Common myeloid progenitor, CD34-positive (primary cell): ENCODE measurements at regions not wholly inside any gene's neighbourhood (a gene's known extent, or its start where the extent isn't known, plus 50 kb on each side); places are given as distances from the start of the nearest gene placed in this dataset.
"Not testable (repeated sequence)": the region's sequence is repeated elsewhere in the genome, so short reads cannot be mapped to it uniquely, and the experiment has no call there.

Experiments
- CTCF ChIA-PET: fragments of 350-600 bp; sonication (Branson Sonifier 250); formaldehyde crosslinking; loops from one replicate; lab custom pipeline; 2021; ENCODE audit warnings: antibody characterized with exemption; lab: Charles Lee
- POLR2A ChIA-PET: fragments of 350-600 bp; sonication (Branson Sonifier 250); formaldehyde crosslinking; loops from one replicate; lab custom pipeline; 2021; ENCODE audit warnings: antibody characterized with exemption; lab: Charles Lee
- DNase-seq, 3 donors: peaks; one replicate each; pipeline versions ENCODE4 v3.0.0 to v3.0.0-alpha.2; 2013
- H3K27ac ChIP-seq, 2 experiments: 1 replicate in 1 of 2; 2 replicates in 1 of 2; pipeline ENCODE4 v1.7.0; 2013; ENCODE audit warnings: inconsistent platforms in 2 of 2, low read length in 2 of 2, mild to moderate bottlenecking in 2 of 2, low read depth in 1 of 2, moderate library complexity in 1 of 2; ENCODE audit not compliant: severe bottlenecking in 2 of 2, insufficient read depth in 1 of 2, poor library complexity in 1 of 2
- H3K27me3 ChIP-seq, 5 experiments: replicated peaks in 2 of 5; 1 replicate in 3 of 5; 2 replicates in 2 of 5; pipeline versions ENCODE4 v1.6.1 to v1.7.0; 2013; ENCODE audit warnings: low read length in 4 of 5, mild to moderate bottlenecking in 2 of 5, moderate library complexity in 2 of 5, inconsistent platforms in 1 of 5; ENCODE audit not compliant: insufficient read depth in 5 of 5, control insufficient read depth in 4 of 5
- H3K36me3 ChIP-seq, 4 experiments: 1 replicate in 2 of 4; 2 replicates in 2 of 4; pipeline versions ENCODE4 v1.6.1 to v1.7.0; 2013; ENCODE audit warnings: low read length in 3 of 4, control low read depth in 1 of 4, mild to moderate bottlenecking in 1 of 4; ENCODE audit not compliant: control insufficient read depth in 4 of 4, insufficient read depth in 4 of 4
- H3K4me1 ChIP-seq, 4 experiments: 1 replicate in 3 of 4; 2 replicates in 1 of 4; pipeline versions ENCODE4 v1.6.1 to v1.7.1; 2013; ENCODE audit warnings: low read length in 3 of 4, mild to moderate bottlenecking in 3 of 4, control low read depth in 1 of 4, inconsistent platforms in 1 of 4, moderate library complexity in 1 of 4; ENCODE audit not compliant: control insufficient read depth in 4 of 4, insufficient read depth in 4 of 4; ENCODE audit errors: control extremely low read depth in 1 of 4
- H3K4me3 ChIP-seq, 7 experiments: 1 replicate in 4 of 7; 2 replicates in 3 of 7; pipeline versions ENCODE4 v1.5.1 to v1.7.0; 2013; ENCODE audit warnings: mild to moderate bottlenecking in 7 of 7, low read length in 6 of 7, moderate library complexity in 6 of 7, inconsistent platforms in 2 of 7, low read depth in 2 of 7, control low read depth in 1 of 7; ENCODE audit not compliant: insufficient read depth in 4 of 7, control insufficient read depth in 1 of 7; ENCODE audit errors: extremely low read depth in 1 of 7
- H3K9me3 ChIP-seq, 5 experiments: 1 replicate in 4 of 5; 2 replicates in 1 of 5; pipeline versions ENCODE4 v1.6.1 to v1.7.1; 2013; ENCODE audit warnings: low read length in 4 of 5, mild to moderate bottlenecking in 2 of 5, inconsistent platforms in 1 of 5, low read depth in 1 of 5, moderate library complexity in 1 of 5; ENCODE audit not compliant: control insufficient read depth in 4 of 5, insufficient read depth in 2 of 5; ENCODE audit errors: control extremely low read depth in 1 of 5
- WGBS: methylation state at CpG from one replicate; pipeline ENCODE4 v1.1.5; 2013; ENCODE audit not compliant: insufficient coverage; 5-methylcytosine and 5-hydroxymethylcytosine counted together

- Histone ChIP-seq H3K27me3 (no peaks in the 10 kb centered on the region), H3K36me3 (no peaks in the 10 kb centered on the region), H3K4me1 (peaks cover 0 to 20% (median 14%) of the 10 kb centered on the region in 4 experiments), H3K9me3 (peaks cover 0 to 6% (median 0%) of the 10 kb centered on the region in 5 experiments), H3K4me3 (peak overlapping the region in 5 of 7 experiments; percentile 23 to 64 (median 31)), H3K27ac (no peak overlapping the region)
- ChIA-PET POLR2A (interaction anchor here (0.6 kb wide), 1 partner anchor 27 kb away, joined by 3 read pairs; no protein-coding TSS in a partner anchor), CTCF (interaction anchor here (0.6 to 1.6 kb wide), 6 partner anchors 8 to 62 kb away, joined by 3 to 7 read pairs (median 3); no protein-coding TSS in a partner anchor)
- DNase-seq: peak; percentile 43 to 89 (median 84)
- 56% methylated on average over 2 of the region's 3 CpGs for WGBS
Observed at GRCh38 chr9:78097541-78097940, 65.9 kb upstream of the GNAQ start.

GRCh38 chr9:78091731-78092130, 60.1 kb upstream of the GNAQ start:
- POLR2A ChIA-PET: no interaction called here
- H3K27ac ChIP-seq: no peak overlapping the region
- peaks cover 0 to 3% (median under 1%) of the 10 kb centered on the region in 4 experiments for H3K4me1 ChIP-seq
- H3K4me3 ChIP-seq: no peak overlapping the region
- H3K36me3 ChIP-seq: no peaks in the 10 kb centered on the region
- 100% methylated on average over 1 of the region's 9 CpGs for whole genome bisulfite sequencing
- H3K27me3 ChIP-seq: no peaks in the 10 kb centered on the region
- CTCF ChIA-PET: no interaction called here
- H3K9me3 ChIP-seq: no peaks in the 10 kb centered on the region
- no peak for DNase-seq

- Histone ChIP-seq H3K36me3 (no peaks in the 10 kb centered on the region), H3K27ac (no peak overlapping the region), H3K9me3 (no peaks in the 10 kb centered on the region), H3K4me3 (no peak overlapping the region), H3K27me3 (no peaks in the 10 kb centered on the region), H3K4me1 (no peaks in the 10 kb centered on the region)
- POLR2A ChIA-PET: no interaction called here
- no CpG with 5 or more reads among the region's 3 CpGs for WGBS
- DNase-seq: no peak
- CTCF ChIA-PET: no interaction called here
Observed at GRCh38 chr9:78089111-78089510, 57.5 kb upstream of the GNAQ start.

GRCh38 chr9:78088190-78088589, 56.6 kb upstream of the GNAQ start:
- WGBS: no CpG with 5 or more reads among the region's 1 CpG
- CTCF ChIA-PET, POLR2A ChIA-PET, H3K4me1 ChIP-seq, DNase-seq, H3K27me3 ChIP-seq, H3K9me3 ChIP-seq, H3K27ac ChIP-seq, H3K36me3 ChIP-seq, H3K4me3 ChIP-seq: not testable (repeated sequence)
